RPMI7951 (cell line): ENCODE measurements at regions not wholly inside any gene's neighbourhood (a gene's known extent, or its start where the extent isn't known, plus 50 kb on each side); places are given as distances from the start of the nearest gene placed in this dataset.

Source experiments
- DNase-seq: peaks from one replicate; pipeline ENCODE4 v3.0.0-alpha.2; 2012; ENCODE audit warnings: low read depth

GRCh38 chr9:97747201-97747965 is 50.2 kb upstream of the XPA start:
- DNase-seq: no peak

GRCh38 chr9:97748525-97748924 is 51.4 kb upstream of the XPA start:
- DNase-seq: no peak

GRCh38 chr9:97749928-97750327 is 52.8 kb upstream of the XPA start:
- no peak for DNase-seq

GRCh38 chr9:97751531-97751930 is 54.4 kb upstream of the XPA start:
- DNase-seq: no peak

- DNase-seq: no peak
Observed at GRCh38 chr9:97752274-97752673, 55.1 kb upstream of the XPA start.

GRCh38 chr9:97753364-97753763 is 56.2 kb upstream of the XPA start:
- DNase-seq: no peak

GRCh38 chr9:97753975-97754374 is 56.8 kb upstream of the XPA start:
- no peak for DNase-seq

GRCh38 chr9:97755618-97756267 is 58.6 kb upstream of the XPA start:
- no peak for DNase-seq

- DNase-seq: no peak
Observed at GRCh38 chr9:97756991-97757390, 59.9 kb upstream of the XPA start.

GRCh38 chr9:97758334-97758916 is 61.3 kb upstream of the XPA start:
- peak; percentile 27 for DNase-seq

GRCh38 chr9:97759581-97760288 is 62.6 kb upstream of the XPA start:
- DNase-seq: no peak

- DNase-seq: no peak
Observed at GRCh38 chr9:97761056-97761598, 64.0 kb upstream of the XPA start.

GRCh38 chr9:97761879-97762278 is 64.7 kb upstream of the XPA start:
- DNase-seq: no peak

GRCh38 chr9:97763874-97764273 is 66.7 kb upstream of the XPA start:
- DNase-seq: no peak

GRCh38 chr9:97766092-97766491 is 69.0 kb upstream of the XPA start:
- DNase-seq: peak; percentile 50

- DNase-seq: no peak
Observed at GRCh38 chr9:97766610-97767009, 69.5 kb upstream of the XPA start.

GRCh38 chr9:97767891-97768290 is 70.8 kb upstream of the XPA start:
- DNase-seq: no peak

- peak; percentile 26 for DNase-seq
Observed at GRCh38 chr9:97768746-97769145, 71.6 kb upstream of the XPA start.

- DNase-seq: no peak
Observed at GRCh38 chr9:97769208-97769607, 72.1 kb upstream of the XPA start.

- DNase-seq: no peak
Observed at GRCh38 chr9:97770808-97771372, 73.8 kb upstream of the XPA start.

- DNase-seq: no peak
Observed at GRCh38 chr9:97771641-97772040, 74.5 kb upstream of the XPA start.

GRCh38 chr9:97772145-97772544 is 75.0 kb upstream of the XPA start:
- DNase-seq: no peak
